ENCODE measurements at regions not wholly inside any gene's neighbourhood (a gene's known extent, or its start where the extent isn't known, plus 50 kb on each side); places are given as distances from the start of the nearest gene placed in this dataset.
"Not testable (repeated sequence)": the region's sequence is repeated elsewhere in the genome, so short reads cannot be mapped to it uniquely, and the experiment has no call there.

DNA sequence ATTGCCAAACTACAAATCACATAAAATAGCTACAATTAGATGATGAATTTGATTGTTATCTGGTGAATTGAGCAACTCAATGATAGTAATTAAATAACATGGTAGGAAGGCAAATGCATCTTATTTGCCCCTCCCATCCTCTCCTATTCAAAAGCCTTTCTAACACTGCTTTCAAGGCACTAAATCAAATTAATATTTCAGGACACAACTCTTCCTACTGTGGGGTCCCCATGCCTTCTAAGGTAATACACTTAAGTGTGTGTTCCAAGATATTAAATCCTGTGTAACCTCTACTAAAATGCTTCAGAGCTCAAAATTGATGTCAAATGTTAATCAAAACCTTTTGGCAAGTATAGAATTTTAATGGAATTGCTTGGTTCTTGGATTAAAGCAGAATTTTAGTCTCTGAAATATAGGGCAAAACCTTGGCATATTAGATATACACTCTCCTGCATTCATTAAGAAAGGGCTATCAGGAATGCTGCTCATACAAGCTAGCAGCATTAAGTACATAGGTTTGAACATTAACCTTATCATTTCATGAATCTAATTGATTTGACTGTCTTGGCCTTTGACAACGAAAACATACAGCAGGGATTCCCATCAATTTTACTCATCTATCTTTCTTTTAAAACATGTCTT is 371.8 kb upstream of the GALNTL6 start:
- Mint-ChIP-seq H3K4me3 (no peak overlapping the region), H3K36me3 (ENCODE audit: insufficient read depth) (no peaks in the 10 kb centered on the region), H3K27me3 (ENCODE audit: low read depth) (no peaks in the 10 kb centered on the region), H3K9me3 (peaks cover 4% of the 10 kb centered on the region), H3K4me1 (ENCODE audit: low read depth) (no peaks in the 10 kb centered on the region)
- DNase-seq (no peak), ATAC-seq (no peak)

DNA sequence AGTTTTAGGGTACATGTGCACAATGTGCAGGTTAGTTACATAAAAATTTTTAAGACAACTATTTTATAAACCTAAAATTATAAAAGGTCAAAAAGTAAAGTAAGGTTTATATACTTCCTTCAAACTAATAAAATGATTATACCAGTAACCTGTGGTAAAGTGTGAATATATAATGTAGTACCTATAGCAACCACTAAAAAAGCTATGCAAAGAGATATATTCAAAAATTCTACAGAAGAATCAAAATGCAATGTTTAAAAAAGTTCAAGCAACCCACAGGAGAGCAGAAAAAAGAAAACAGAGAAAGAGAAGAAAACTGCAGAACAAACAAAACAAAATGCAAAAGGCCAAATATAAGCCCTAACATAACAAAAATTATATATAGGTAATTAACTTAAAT is 379.5 kb upstream of the GALNTL6 start:
- H3K9me3 Mint-ChIP-seq, result peaks cover 10% of the 10 kb centered on the region
- no peaks in the 10 kb centered on the region for H3K36me3 Mint-ChIP-seq (ENCODE audit: insufficient read depth)
- no peaks in the 10 kb centered on the region for H3K4me1 Mint-ChIP-seq (ENCODE audit: low read depth)
- no peak overlapping the region for H3K4me3 Mint-ChIP-seq
- no peaks in the 10 kb centered on the region for H3K27me3 Mint-ChIP-seq (ENCODE audit: low read depth)
- ATAC-seq, result no peak
- no peak for DNase-seq

DNA sequence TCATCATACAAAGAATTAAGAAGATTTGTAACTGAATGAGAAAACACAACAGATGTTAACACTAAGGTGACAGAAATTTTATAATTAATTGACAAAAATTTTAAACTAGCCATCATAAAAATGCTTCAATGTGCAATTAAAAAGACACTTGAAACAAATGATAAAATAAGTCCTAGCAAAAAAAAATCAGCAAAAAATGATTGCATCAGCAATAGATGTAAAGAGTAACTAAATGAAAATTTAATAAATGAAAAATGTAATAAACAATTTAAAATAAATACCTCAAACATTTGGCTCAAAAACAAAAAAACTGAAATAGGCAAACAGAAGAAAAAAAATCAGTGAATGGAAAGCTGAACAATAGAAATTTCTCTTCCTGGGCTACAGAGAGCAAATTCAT is 380.7 kb upstream of the GALNTL6 start:
- ATAC-seq, result no peak
- no peak for DNase-seq
- Mint-ChIP-seq H3K27me3 (ENCODE audit: low read depth) (no peaks in the 10 kb centered on the region), H3K4me3 (no peak overlapping the region), H3K4me1 (ENCODE audit: low read depth) (no peaks in the 10 kb centered on the region), H3K36me3 (ENCODE audit: insufficient read depth) (no peaks in the 10 kb centered on the region), H3K9me3 (peaks cover 14% of the 10 kb centered on the region)

DNA sequence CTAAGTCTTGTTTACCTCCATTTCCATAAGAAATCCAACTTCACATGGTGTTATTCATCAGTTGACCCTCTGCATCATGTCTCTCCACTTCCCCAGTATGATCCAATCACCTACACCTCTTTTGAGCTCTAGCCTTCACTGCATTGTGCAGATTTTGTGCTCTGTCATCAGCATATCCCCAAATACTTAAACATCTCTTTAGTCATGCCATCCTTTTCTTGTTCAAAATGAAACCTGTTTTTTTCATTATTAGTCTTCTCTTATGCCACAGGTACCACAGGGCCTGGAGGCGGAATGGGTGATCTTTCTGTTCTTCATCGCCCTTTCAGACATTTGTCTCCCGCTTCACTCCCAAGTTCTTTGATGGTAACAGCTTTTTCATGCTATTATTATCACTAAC is 382.7 kb upstream of the GALNTL6 start:
- no peak overlapping the region for H3K4me3 Mint-ChIP-seq
- peaks cover 14% of the 10 kb centered on the region for H3K9me3 Mint-ChIP-seq
- H3K4me1 Mint-ChIP-seq (ENCODE audit: low read depth), result no peaks in the 10 kb centered on the region
- ATAC-seq (no peak), DNase-seq (no peak)
- H3K27me3 Mint-ChIP-seq (ENCODE audit: low read depth), result no peaks in the 10 kb centered on the region
- H3K36me3 Mint-ChIP-seq (ENCODE audit: insufficient read depth), result no peaks in the 10 kb centered on the region

DNA sequence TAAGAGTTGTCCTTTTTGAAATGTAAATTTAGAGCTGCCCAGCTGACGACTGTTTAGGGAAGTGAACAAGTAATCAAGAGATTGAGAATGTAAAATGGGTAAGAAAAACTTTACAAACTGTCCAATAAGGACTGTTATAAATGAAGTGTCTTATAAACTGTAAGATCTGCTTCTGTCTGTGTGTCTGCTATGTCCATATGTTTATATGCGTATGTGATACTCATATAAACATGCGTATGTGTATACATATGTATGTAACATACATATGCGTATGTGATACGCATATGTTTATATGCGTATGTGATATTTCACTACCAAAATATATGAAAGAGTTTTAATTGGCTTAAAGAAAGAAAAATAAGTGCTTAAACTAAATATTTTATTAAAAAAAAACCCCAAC is 416.0 kb upstream of the GALNTL6 start:
- Mint-ChIP-seq H3K4me1 (ENCODE audit: low read depth) (no peaks in the 10 kb centered on the region), H3K27me3 (ENCODE audit: low read depth) (no peaks in the 10 kb centered on the region), H3K4me3 (no peak overlapping the region), H3K36me3 (ENCODE audit: insufficient read depth) (no peaks in the 10 kb centered on the region), H3K9me3 (peaks cover 10% of the 10 kb centered on the region)
- ATAC-seq (no peak), DNase-seq (no peak)

DNA sequence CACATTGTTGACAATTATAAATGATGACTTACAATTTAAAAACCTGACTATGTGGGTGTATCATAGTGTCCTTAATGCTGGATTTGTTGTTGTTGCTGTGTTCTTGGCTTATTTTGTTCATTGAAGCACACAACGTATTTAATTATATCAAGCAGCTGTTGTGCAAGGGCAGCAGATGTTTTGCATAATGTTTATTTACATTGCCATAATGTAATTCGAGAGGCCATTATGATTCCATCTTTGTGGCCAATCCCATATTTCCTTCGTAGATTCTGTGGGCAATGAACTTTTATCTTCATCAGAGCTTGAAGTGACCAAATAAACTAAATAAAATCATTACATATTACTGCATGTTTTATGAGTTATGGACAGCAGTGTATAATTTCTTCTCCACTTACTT is 422.6 kb upstream of the GALNTL6 start:
- Mint-ChIP-seq H3K4me1 (ENCODE audit: low read depth) (no peaks in the 10 kb centered on the region), H3K4me3 (no peak overlapping the region), H3K36me3 (ENCODE audit: insufficient read depth) (no peaks in the 10 kb centered on the region), H3K9me3 (peaks cover 17% of the 10 kb centered on the region), H3K27me3 (ENCODE audit: low read depth) (no peaks in the 10 kb centered on the region)
- ATAC-seq (no peak), DNase-seq (no peak)

DNA sequence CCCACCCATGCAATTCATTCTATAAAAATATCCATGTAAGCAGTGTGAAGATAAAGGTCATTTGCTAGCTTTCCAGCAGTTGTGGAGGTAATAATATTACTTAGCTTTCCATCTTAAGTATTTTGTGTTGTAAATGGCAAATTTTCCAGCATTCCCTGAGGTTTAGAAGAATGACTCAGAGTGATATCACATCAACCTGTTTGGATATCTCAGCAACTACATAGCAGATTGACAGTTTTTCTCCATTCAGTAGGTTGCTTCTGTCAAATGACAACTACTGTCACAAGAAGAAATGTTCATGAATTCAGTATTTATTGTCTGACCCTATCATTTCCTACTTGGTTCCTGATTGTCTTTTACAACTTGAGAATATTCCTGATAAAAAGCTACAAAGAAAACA is 434.9 kb upstream of the GALNTL6 start:
- Mint-ChIP-seq H3K36me3 (ENCODE audit: insufficient read depth) (no peaks in the 10 kb centered on the region), H3K4me1 (ENCODE audit: low read depth) (no peaks in the 10 kb centered on the region), H3K4me3 (no peak overlapping the region), H3K9me3 (peaks cover 5% of the 10 kb centered on the region), H3K27me3 (ENCODE audit: low read depth) (no peaks in the 10 kb centered on the region)
- ATAC-seq (no peak), DNase-seq (no peak)

DNA sequence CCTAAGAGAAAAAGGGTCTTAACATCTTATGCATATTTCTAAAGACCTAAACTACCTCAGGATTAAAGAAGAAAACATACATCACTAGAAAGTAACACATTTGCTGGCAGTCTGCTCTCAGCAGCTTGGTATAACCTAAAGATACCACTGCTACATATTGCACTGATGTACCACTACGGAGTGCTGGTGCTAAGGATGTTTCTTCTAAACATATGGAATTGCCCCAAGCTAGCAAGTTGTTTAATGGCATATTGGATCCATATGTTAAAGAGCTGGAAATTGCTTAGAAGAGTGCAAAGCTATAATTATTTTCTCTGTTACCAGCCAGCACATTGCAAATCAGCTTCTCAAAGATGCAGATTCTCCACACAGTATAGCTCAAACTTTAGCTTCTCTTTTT is 436.5 kb upstream of the GALNTL6 start:
- H3K27me3 Mint-ChIP-seq (ENCODE audit: low read depth), result no peaks in the 10 kb centered on the region
- H3K4me1 Mint-ChIP-seq (ENCODE audit: low read depth), result no peaks in the 10 kb centered on the region
- peaks cover 5% of the 10 kb centered on the region for H3K9me3 Mint-ChIP-seq
- DNase-seq (no peak), ATAC-seq (no peak)
- no peaks in the 10 kb centered on the region for H3K36me3 Mint-ChIP-seq (ENCODE audit: insufficient read depth)
- H3K4me3 Mint-ChIP-seq, result no peak overlapping the region

DNA sequence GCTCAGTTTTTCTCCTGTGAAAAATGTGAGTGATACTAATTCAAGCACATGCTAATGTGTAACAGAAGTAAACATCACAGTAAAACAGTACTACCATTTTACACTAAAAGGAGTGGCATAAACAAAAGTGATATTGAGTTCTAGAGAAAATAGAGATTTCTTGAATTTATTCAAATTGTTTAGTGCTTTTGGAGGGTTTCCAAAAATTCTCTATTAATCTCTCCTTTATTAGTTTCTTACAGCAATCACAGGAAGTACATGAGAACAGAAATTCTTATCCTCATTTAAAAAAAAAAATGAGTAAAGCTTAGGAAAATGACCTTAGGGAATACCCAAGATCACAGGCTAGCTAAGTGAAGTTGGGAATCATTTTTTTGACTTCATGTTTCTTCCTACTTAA is 459.7 kb upstream of the GALNTL6 start:
- Mint-ChIP-seq H3K4me3 (no peak overlapping the region), H3K27me3 (ENCODE audit: low read depth) (no peaks in the 10 kb centered on the region), H3K36me3 (ENCODE audit: insufficient read depth) (no peaks in the 10 kb centered on the region), H3K9me3 (peaks cover 9% of the 10 kb centered on the region), H3K4me1 (ENCODE audit: low read depth) (no peaks in the 10 kb centered on the region)
- no peak for ATAC-seq
- DNase-seq, result no peak

DNA sequence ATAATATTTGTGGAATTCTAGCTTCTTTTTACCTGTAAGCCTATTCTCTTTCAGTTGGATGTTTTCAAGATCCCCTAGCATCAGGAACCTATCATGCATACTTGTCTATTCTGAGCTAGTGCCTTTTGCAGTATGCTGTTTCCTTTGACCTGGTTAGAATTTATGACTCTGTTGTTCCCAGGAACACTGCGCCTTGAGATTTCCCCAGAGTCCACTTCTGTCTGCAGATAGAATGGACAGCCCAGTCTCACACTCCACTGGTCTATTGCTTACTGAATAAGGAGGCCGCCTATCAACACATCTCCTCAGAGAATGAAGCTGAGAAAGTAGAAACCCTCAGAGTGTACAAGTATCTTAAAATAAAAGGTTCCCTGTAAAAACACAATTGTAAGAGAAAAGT is 465.1 kb upstream of the GALNTL6 start:
- H3K4me1 Mint-ChIP-seq (ENCODE audit: low read depth), result no peaks in the 10 kb centered on the region
- peaks cover 10% of the 10 kb centered on the region for H3K9me3 Mint-ChIP-seq
- H3K36me3 Mint-ChIP-seq (ENCODE audit: insufficient read depth), result no peaks in the 10 kb centered on the region
- no peak for DNase-seq
- no peaks in the 10 kb centered on the region for H3K27me3 Mint-ChIP-seq (ENCODE audit: low read depth)
- no peak overlapping the region for H3K4me3 Mint-ChIP-seq
- ATAC-seq, result no peak

DNA sequence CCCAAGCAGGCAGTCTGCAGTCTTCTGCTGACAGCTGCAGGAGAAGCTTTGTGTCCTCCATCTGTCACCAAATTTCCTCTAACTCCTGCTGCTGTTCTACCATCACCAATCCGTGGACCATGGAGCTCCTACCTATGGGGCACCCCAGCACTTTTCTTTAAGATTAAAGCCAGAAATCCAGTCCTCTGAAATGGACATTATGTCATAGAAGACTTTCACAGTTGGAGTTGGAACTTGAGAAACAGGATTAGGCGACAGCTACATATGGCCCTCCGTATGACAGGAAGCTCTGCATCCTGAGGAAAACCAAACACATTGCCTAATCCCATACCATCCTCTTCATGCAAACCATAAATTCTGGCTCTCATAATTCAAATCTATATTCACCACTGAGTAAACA is 470.6 kb upstream of the GALNTL6 start:
- no peak overlapping the region for H3K4me3 Mint-ChIP-seq
- no peak for ATAC-seq
- H3K4me1 Mint-ChIP-seq (ENCODE audit: low read depth), result no peaks in the 10 kb centered on the region
- no peaks in the 10 kb centered on the region for H3K27me3 Mint-ChIP-seq (ENCODE audit: low read depth)
- H3K9me3 Mint-ChIP-seq, result peaks cover 7% of the 10 kb centered on the region
- no peak for DNase-seq
- no peaks in the 10 kb centered on the region for H3K36me3 Mint-ChIP-seq (ENCODE audit: insufficient read depth)

DNA sequence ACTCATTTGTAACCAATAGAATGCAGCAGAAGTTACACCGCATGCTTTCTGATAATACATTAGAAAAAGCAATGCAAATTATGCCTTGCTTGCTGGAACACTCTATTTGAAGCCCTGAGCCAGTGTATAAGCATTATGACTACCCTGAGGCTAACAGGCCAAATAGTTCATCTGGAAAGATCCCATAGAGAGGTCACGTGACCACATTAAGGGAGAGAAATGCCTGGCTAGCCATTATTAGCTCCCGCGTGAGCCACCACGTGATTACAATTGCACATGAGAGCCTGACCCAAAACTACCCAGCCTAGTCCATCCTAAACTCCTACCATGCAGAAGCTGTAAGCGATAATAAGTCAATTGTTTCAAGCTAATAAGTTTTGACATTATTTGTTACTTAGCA is 472.9 kb upstream of the GALNTL6 start:
- no peaks in the 10 kb centered on the region for H3K27me3 Mint-ChIP-seq (ENCODE audit: low read depth)
- ATAC-seq (no peak), DNase-seq (no peak)
- H3K4me1 Mint-ChIP-seq (ENCODE audit: low read depth), result no peaks in the 10 kb centered on the region
- no peak overlapping the region for H3K4me3 Mint-ChIP-seq
- H3K9me3 Mint-ChIP-seq, result peaks cover 10% of the 10 kb centered on the region
- no peaks in the 10 kb centered on the region for H3K36me3 Mint-ChIP-seq (ENCODE audit: insufficient read depth)

DNA sequence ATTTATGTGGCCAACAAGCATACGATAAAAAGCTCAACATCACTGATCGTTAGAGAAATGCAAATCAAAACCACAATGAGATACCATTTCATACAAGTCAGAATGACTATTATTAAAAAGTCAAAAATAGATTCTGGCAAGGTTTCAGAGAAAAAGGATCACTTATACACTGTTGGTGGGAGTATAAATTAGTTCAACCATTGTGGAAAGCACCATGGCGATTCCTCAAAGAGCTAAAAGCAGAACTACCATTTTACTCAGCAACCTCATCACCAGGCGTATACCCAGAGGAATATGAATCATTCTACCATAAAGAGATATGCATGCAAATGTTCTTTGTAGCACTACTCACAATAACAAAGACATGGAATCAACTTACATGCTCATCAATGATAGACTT is 478.7 kb upstream of the GALNTL6 start:
- DNase-seq (no peak), ATAC-seq (no peak)
- no peak overlapping the region for H3K4me3 Mint-ChIP-seq
- H3K4me1 Mint-ChIP-seq (ENCODE audit: low read depth), result no peaks in the 10 kb centered on the region
- H3K9me3 Mint-ChIP-seq, result peaks cover 14% of the 10 kb centered on the region
- no peaks in the 10 kb centered on the region for H3K36me3 Mint-ChIP-seq (ENCODE audit: insufficient read depth)
- no peaks in the 10 kb centered on the region for H3K27me3 Mint-ChIP-seq (ENCODE audit: low read depth)

DNA sequence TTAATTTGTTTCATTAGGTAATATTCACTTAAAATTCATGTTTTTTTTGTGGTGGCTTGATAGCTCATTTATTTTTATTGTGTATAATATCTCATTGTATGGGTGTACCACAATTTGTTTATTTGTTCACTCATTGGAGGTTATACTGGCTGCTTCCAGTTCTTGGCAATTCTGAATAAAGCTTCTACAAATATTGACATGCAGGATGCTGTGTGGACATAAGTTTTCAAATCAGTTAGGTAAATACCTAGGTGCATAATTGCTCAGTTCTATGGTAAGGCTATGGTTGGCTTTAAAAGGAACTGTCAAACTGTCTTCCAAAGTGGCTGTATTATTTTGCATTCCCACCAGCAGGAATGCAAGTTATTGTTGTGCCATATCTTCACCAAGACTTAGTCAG is 504.5 kb upstream of the GALNTL6 start:
- H3K4me3 Mint-ChIP-seq, result no peak overlapping the region
- ATAC-seq (no peak), DNase-seq (no peak)
- no peaks in the 10 kb centered on the region for H3K4me1 Mint-ChIP-seq (ENCODE audit: low read depth)
- H3K27me3 Mint-ChIP-seq (ENCODE audit: low read depth), result no peaks in the 10 kb centered on the region
- peaks cover 4% of the 10 kb centered on the region for H3K9me3 Mint-ChIP-seq
- no peaks in the 10 kb centered on the region for H3K36me3 Mint-ChIP-seq (ENCODE audit: insufficient read depth)

DNA sequence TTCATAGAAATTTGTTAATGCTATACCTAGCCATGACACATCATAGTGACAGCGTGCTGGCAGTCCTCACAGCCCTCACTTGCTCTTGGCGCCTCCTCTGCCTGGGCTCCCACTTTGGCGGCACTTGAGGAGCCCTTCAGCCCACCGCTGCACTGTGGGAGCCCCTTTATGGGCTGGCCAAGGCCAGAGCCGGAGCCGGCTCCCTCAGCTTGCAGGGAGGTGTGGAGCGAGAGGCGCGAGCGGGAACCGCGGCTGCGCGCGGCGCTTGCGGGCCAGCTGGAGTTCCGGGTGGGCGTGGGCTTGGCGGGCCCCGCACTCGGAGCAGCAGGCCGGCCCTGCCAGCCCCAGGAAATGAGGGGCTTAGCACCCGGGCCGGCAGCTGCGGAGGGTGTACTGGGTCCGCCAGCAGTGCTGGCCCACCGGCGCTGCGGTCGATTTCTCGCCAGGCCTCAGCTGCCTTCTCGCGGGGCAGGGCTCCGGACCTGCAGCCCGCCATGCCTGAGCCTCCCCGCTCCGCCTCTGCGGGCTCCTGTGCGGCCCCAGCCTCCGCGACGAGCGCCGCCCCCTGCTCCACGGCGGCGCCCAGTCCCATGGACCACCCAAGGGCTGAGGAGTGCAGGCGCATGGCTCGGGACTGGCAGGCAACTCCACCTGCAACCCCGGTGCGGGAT is 515.0 kb upstream of the GALNTL6 start:
- not testable (repeated sequence) for H3K36me3 Mint-ChIP-seq (ENCODE audit: insufficient read depth); ATAC-seq; H3K27me3 Mint-ChIP-seq (ENCODE audit: low read depth); H3K4me3 Mint-ChIP-seq; H3K4me1 Mint-ChIP-seq (ENCODE audit: low read depth); DNase-seq
- H3K9me3 Mint-ChIP-seq, result peaks cover 20% of the 10 kb centered on the region
